ENCODE measurements at regions not wholly inside any gene's neighbourhood (a gene's known extent, or its start where the extent isn't known, plus 50 kb on each side); places are given as distances from the start of the nearest gene placed in this dataset.

- 96 to 98% methylated on average over 3 of the region's 3 CpGs for WGBS, 2 donors
Observed at GRCh38 chr12:93142881-93143280, 213.8 kb upstream of the EEA1 start.

GRCh38 chr12:93144109-93144508 lies 215.0 kb upstream of the EEA1 start:
- no peak for DNase-seq (ENCODE audit: low spot score in 2 of 2)
- H3K4me3 ChIP-seq (ENCODE audit: low read depth, poor library complexity, severe bottlenecking) = no peak overlapping the region
- WGBS, 2 donors = 72 to 73% methylated on average over 2 of the region's 2 CpGs
- no peak for TF ChIP-seq CTCF (IDR thresholded peaks at IDR 0.05)
- no peak for TF ChIP-seq POLR2A (IDR thresholded peaks at IDR 0.05)
- intact Hi-C loops (cut with DNase I; ENCODE audit: low total_unique reads) = no loop called here

More at GRCh38 chr12:93142881-93143280, 213.8 kb upstream of the EEA1 start:
- no peak for DNase-seq (ENCODE audit: low spot score in 2 of 2)
- H3K4me3 ChIP-seq (ENCODE audit: low read depth, poor library complexity, severe bottlenecking) = no peak overlapping the region
- intact Hi-C loops (cut with DNase I; ENCODE audit: low total_unique reads) = no loop called here
- no peak for TF ChIP-seq CTCF (IDR thresholded peaks at IDR 0.05)
- no peak for TF ChIP-seq POLR2A (IDR thresholded peaks at IDR 0.05)

- no peak overlapping the region for H3K4me3 ChIP-seq (ENCODE audit: low read depth, poor library complexity, severe bottlenecking)
- no peak for DNase-seq (ENCODE audit: low spot score in 2 of 2)
- WGBS, 2 donors = 50 to 54% methylated on average over 5 of the region's 5 CpGs
- intact Hi-C loops (cut with DNase I; ENCODE audit: low total_unique reads) = no loop called here
- TF ChIP-seq POLR2A (IDR thresholded peaks at IDR 0.05) (no peak), CTCF (IDR thresholded peaks at IDR 0.05) (no peak)
Observed at GRCh38 chr12:93145086-93145485, 216.0 kb upstream of the EEA1 start.

GRCh38 chr12:93146263-93146939 lies 217.3 kb upstream of the EEA1 start:
- no peak for TF ChIP-seq POLR2A (IDR thresholded peaks at IDR 0.05)
- TF ChIP-seq CTCF (IDR thresholded peaks at IDR 0.05) = no peak
- 86 to 90% methylated on average over 4 of the region's 4 CpGs for WGBS, 2 donors
- no peak for DNase-seq (ENCODE audit: low spot score in 2 of 2)
- intact Hi-C loops (cut with DNase I; ENCODE audit: low total_unique reads) = no loop called here
- H3K4me3 ChIP-seq (ENCODE audit: low read depth, poor library complexity, severe bottlenecking) = no peak overlapping the region

GRCh38 chr12:93146970-93147369 lies 217.9 kb upstream of the EEA1 start:
- TF ChIP-seq CTCF (IDR thresholded peaks at IDR 0.05) = no peak
- no peak for TF ChIP-seq POLR2A (IDR thresholded peaks at IDR 0.05)
- intact Hi-C loops (cut with DNase I; ENCODE audit: low total_unique reads) = no loop called here
- H3K4me3 ChIP-seq (ENCODE audit: low read depth, poor library complexity, severe bottlenecking) = no peak overlapping the region
- DNase-seq (ENCODE audit: low spot score in 2 of 2) = no peak

GRCh38 chr12:93148412-93148811 lies 219.3 kb upstream of the EEA1 start:
- intact Hi-C loops (cut with DNase I; ENCODE audit: low total_unique reads) = no loop called here
- no peak overlapping the region for H3K4me3 ChIP-seq (ENCODE audit: low read depth, poor library complexity, severe bottlenecking)
- TF ChIP-seq CTCF (IDR thresholded peaks at IDR 0.05) = no peak
- no peak for TF ChIP-seq POLR2A (IDR thresholded peaks at IDR 0.05)
- WGBS, 2 donors = 72 to 74% methylated on average over 3 of the region's 3 CpGs
- DNase-seq (ENCODE audit: low spot score in 2 of 2) = no peak
